Mammary epithelial cell (primary cell): ENCODE measurements at regions not wholly inside any gene's neighbourhood (a gene's known extent, or its start where the extent isn't known, plus 50 kb on each side); places are given as distances from the start of the nearest gene placed in this dataset.

Experiments
- EZH2 ChIP-seq: IDR thresholded peaks from 2 replicates; pipeline ENCODE4 v1.6.1; 2012; ENCODE audit warnings: low read length, inconsistent platforms, borderline replicate concordance
- TF ChIP-seq, protein P1 (sequence below), 2 donors: IDR thresholded peaks in 1 of 2; conservative IDR thresholded peaks in 1 of 2; 2 replicates each; pipeline ENCODE4 v1.5.1; 2011 to 2012; ENCODE audit warnings: inconsistent platforms in 2 of 2, low read length in 2 of 2, mild to moderate bottlenecking in 2 of 2, control low read depth in 1 of 2, low read depth in 1 of 2; ENCODE audit not compliant: insufficient read depth in 1 of 2; ENCODE audit errors: extremely low read depth in 1 of 2

DNA sequence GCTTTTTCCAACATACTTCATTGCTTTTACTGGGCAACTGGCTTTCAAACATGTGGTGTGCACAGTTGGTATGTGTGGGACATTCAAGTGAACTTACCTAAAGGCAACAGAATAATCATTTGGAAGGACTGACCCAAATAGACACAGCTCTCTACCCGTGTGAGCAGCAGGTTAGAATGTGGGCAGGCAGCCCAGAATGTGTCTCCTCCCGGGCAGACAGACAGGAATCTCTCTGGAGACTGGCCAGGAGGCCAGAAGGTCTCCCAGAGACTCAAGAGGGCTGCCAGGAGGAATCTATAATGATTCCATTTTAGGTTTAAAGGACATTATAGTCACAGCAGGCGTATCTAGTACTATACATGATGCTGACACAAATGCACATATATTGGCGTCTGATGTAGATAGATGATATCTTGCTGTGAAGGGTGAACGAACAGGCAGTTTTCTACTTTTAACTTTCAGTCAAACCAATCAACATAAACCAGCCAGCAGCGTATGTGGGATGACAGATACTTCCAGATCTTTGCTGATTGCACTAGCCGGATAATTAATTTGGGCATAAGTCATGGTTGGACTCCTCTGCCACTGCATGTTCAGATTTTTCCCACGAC, 297.4 kb upstream of the ZNF608 start:
- TF ChIP-seq EZH2: no peak
- TF ChIP-seq, protein P1, sequence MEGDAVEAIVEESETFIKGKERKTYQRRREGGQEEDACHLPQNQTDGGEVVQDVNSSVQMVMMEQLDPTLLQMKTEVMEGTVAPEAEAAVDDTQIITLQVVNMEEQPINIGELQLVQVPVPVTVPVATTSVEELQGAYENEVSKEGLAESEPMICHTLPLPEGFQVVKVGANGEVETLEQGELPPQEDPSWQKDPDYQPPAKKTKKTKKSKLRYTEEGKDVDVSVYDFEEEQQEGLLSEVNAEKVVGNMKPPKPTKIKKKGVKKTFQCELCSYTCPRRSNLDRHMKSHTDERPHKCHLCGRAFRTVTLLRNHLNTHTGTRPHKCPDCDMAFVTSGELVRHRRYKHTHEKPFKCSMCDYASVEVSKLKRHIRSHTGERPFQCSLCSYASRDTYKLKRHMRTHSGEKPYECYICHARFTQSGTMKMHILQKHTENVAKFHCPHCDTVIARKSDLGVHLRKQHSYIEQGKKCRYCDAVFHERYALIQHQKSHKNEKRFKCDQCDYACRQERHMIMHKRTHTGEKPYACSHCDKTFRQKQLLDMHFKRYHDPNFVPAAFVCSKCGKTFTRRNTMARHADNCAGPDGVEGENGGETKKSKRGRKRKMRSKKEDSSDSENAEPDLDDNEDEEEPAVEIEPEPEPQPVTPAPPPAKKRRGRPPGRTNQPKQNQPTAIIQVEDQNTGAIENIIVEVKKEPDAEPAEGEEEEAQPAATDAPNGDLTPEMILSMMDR (conservative IDR thresholded peaks at IDR 0.05 in 1 of 2, IDR thresholded peaks at IDR 0.05 in 1 of 2; ENCODE audit: extremely low read depth in 1 of 2, insufficient read depth in 1 of 2, low read depth in 1 of 2, low read length in 2 of 2): no peak
